Activated CD4-positive, alpha-beta T cell treated with anti-CD3 and anti-CD28 coated beads for 24 hours (primary cell): ENCODE measurements at regions not wholly inside any gene's neighbourhood (a gene's known extent, or its start where the extent isn't known, plus 50 kb on each side); places are given as distances from the start of the nearest gene placed in this dataset.
"Not testable (repeated sequence)": the region's sequence is repeated elsewhere in the genome, so short reads cannot be mapped to it uniquely, and the experiment has no call there.

ENCODE experiments used
- DNase-seq, 2 donors: peaks; one replicate each; pipeline ENCODE4 v3.0.0-alpha.2; 2020; ENCODE audit warnings: low read depth in 2 of 2

- no peak for DNase-seq
Observed at GRCh38 chr4:13762130-13762529, 134.6 kb upstream of the BOD1L1 start.

GRCh38 chr4:13763707-13764106 is 136.2 kb upstream of the BOD1L1 start:
- no peak for DNase-seq

GRCh38 chr4:13765539-13765938 is 138.0 kb upstream of the BOD1L1 start:
- DNase-seq: no peak

- no peak for DNase-seq
Observed at GRCh38 chr4:13766761-13767540, 139.4 kb upstream of the BOD1L1 start.

GRCh38 chr4:13777341-13777740 is 149.8 kb upstream of the BOD1L1 start:
- DNase-seq: no peak

GRCh38 chr4:13778367-13778766 is 150.8 kb upstream of the BOD1L1 start:
- no peak for DNase-seq

GRCh38 chr4:13782231-13782630 is 154.7 kb upstream of the BOD1L1 start:
- DNase-seq: no peak

GRCh38 chr4:13783800-13784411 is 156.4 kb upstream of the BOD1L1 start:
- DNase-seq: no peak

- DNase-seq: no peak
Observed at GRCh38 chr4:13793020-13793710, 165.6 kb upstream of the BOD1L1 start.

GRCh38 chr4:13794819-13795565 is 167.5 kb upstream of the BOD1L1 start:
- DNase-seq: no peak

- no peak for DNase-seq
Observed at GRCh38 chr4:13797061-13797460, 169.5 kb upstream of the BOD1L1 start.

- DNase-seq: no peak
Observed at GRCh38 chr4:13815231-13815630, 187.7 kb upstream of the BOD1L1 start.

GRCh38 chr4:13816472-13816871 is 188.9 kb upstream of the BOD1L1 start:
- DNase-seq: no peak

GRCh38 chr4:13821522-13821921 is 194.0 kb upstream of the BOD1L1 start:
- DNase-seq: no peak

- not testable (repeated sequence) for DNase-seq
Observed at GRCh38 chr4:13825822-13826221, 198.3 kb upstream of the BOD1L1 start.

- DNase-seq: no peak
Observed at GRCh38 chr4:13829457-13829856, 201.9 kb upstream of the BOD1L1 start.

- no peak for DNase-seq
Observed at GRCh38 chr4:13830449-13830848, 202.9 kb upstream of the BOD1L1 start.

GRCh38 chr4:13833171-13833804 is 205.8 kb upstream of the BOD1L1 start:
- DNase-seq: no peak

GRCh38 chr4:13836946-13837912 is 209.7 kb upstream of the BOD1L1 start:
- no peak for DNase-seq

GRCh38 chr4:13840502-13841190 is 213.1 kb upstream of the BOD1L1 start:
- no peak for DNase-seq
